GM23338 (cell line): ENCODE measurements at regions not wholly inside any gene's neighbourhood (a gene's known extent, or its start where the extent isn't known, plus 50 kb on each side); places are given as distances from the start of the nearest gene placed in this dataset.

Experiments
- CREB1 ChIP-seq: fragments of 250-450 bp; sonication (Bioruptor Pico); IDR thresholded peaks from 2 replicates; pipeline ENCODE4 v1.5.0; 2020; ENCODE audit warnings: low read depth, mild to moderate bottlenecking, moderate library complexity
- CTCF ChIP-seq, 2 experiments: fragments of 200-600 bp in 1 of 2; sonication (generic) in 1 of 2; conservative IDR thresholded peaks; 2 replicates each; pipeline versions ENCODE4 v1.5.1 to v1.6.1; 2016 to 2017; ENCODE audit warnings: antibody characterized with exemption in 2 of 2, low read depth in 2 of 2, mild to moderate bottlenecking in 2 of 2, moderate library complexity in 1 of 2
- ETS1 ChIP-seq: IDR thresholded peaks from 2 replicates; pipeline ENCODE4 v1.6.1; 2016; ENCODE audit warnings: antibody characterized with exemption
- EZH2 ChIP-seq: fragments of 200-600 bp; sonication (generic); IDR thresholded peaks from one replicate; pipeline ENCODE4 v1.8.0; 2017; ENCODE audit warnings: antibody characterized with exemption, mild to moderate bottlenecking, low read depth; ENCODE audit not compliant: unreplicated experiment
- EZH2phosphoT487 ChIP-seq: fragments of 200-600 bp; sonication (generic); IDR thresholded peaks from one replicate; pipeline ENCODE4 v1.8.1; 2018; ENCODE audit warnings: antibody characterized with exemption; ENCODE audit not compliant: unreplicated experiment
- JUNB ChIP-seq: IDR thresholded peaks from one replicate; pipeline ENCODE4 v1.6.1; 2016; ENCODE audit warnings: antibody characterized with exemption; ENCODE audit not compliant: unreplicated experiment
- NANOG ChIP-seq: IDR thresholded peaks from 2 replicates; pipeline ENCODE4 v1.6.1; 2016; ENCODE audit warnings: antibody characterized with exemption, borderline replicate concordance
- POLR2AphosphoS5 ChIP-seq: IDR thresholded peaks from 2 replicates; pipeline ENCODE4 v1.6.1; 2016; ENCODE audit warnings: antibody characterized with exemption, low read depth
- REST ChIP-seq: IDR thresholded peaks from one replicate; pipeline ENCODE4 v1.6.1; 2018; ENCODE audit warnings: antibody characterized with exemption; ENCODE audit not compliant: unreplicated experiment
- STAT1 ChIP-seq: IDR thresholded peaks from one replicate; pipeline ENCODE4 v1.6.1; 2016; ENCODE audit warnings: antibody characterized with exemption; ENCODE audit not compliant: unreplicated experiment
- ZNF114 ChIP-seq: fragments of 250-450 bp; sonication (Bioruptor Pico); IDR thresholded peaks from 2 replicates; pipeline ENCODE4 v1.5.0; 2020; ENCODE audit warnings: mild to moderate bottlenecking, moderate library complexity
- ZNF331 ChIP-seq: fragments of 250-450 bp; sonication (Bioruptor Pico); IDR thresholded peaks from 2 replicates; pipeline ENCODE4 v1.5.0; 2020; ENCODE audit warnings: low read depth, mild to moderate bottlenecking, moderate library complexity

- TF ChIP-seq CTCF (conservative IDR thresholded peaks at IDR 0.05; ENCODE audit: low read depth in 2 of 2) (no peak), ETS1 (no peak), REST (no peak), POLR2AphosphoS5 (no peak), EZH2phosphoT487 (no peak), EZH2 (no peak), STAT1 (no peak), JUNB (no peak), ZNF114 (CRISPR knock-in tag) (no peak), CREB1 (no peak), ZNF331 (CRISPR knock-in tag) (no peak), NANOG (no peak)
Measured at GRCh38 chr4:180589575-180589974, 1653.6 kb upstream of the TENM3 start.
